HCT116 (cell line): ENCODE measurements at regions not wholly inside any gene's neighbourhood (a gene's known extent, or its start where the extent isn't known, plus 50 kb on each side); places are given as distances from the start of the nearest gene placed in this dataset.
"Not testable (repeated sequence)": the region's sequence is repeated elsewhere in the genome, so short reads cannot be mapped to it uniquely, and the experiment has no call there.

Source experiments
- ATAC-seq: fragments of 200-7000 bp; cut with Tn5 transposase; 2 replicates; pipeline ENCODE4 v1.9.1; 2020; ENCODE audit warnings: mild to moderate bottlenecking, moderate library complexity
- BruUV-seq: library from RNA; stranded (reverse); fragments of 400-500 nt; replicated peaks from 2 replicates; lab custom pipeline; 2021; lab: Mats Ljungman, UMichigan
- CTCF ChIA-PET: fragments of 300-600 bp; sonication (Branson Sonifier 250); formaldehyde crosslinking; loops from one replicate; lab custom pipeline; 2021; ENCODE audit warnings: antibody characterized with exemption; lab: Charles Lee
- POLR2A ChIA-PET: fragments of 300-600, 350-600 bp; sonication (Branson Sonifier 250); formaldehyde crosslinking; loops from one replicate; lab custom pipeline; 2021; ENCODE audit warnings: antibody characterized with exemption; lab: Charles Lee
- RAD21 ChIA-PET, 2 experiments: fragments of 300-600 bp; sonication (Branson Sonifier 250); formaldehyde crosslinking; loops; one replicate each; lab custom pipeline; 2023; ENCODE audit warnings: low total read pairs in 2 of 2; ENCODE audit not compliant: uncharacterized antibody in 2 of 2, unreplicated experiment in 2 of 2, low non-redundant PET in 1 of 2; lab: Charles Lee
- DNase-seq: peaks from one replicate; pipeline ENCODE4 v3.0.0-alpha.2; 2010; ENCODE audit warnings: low read depth, low spot score
- H2AFZ ChIP-seq: fragments of 200-600 bp; shearing (Covaris generic), sonication (generic); 2 replicates; pipeline ENCODE4 v1.6.1; 2017; ENCODE audit warnings: low read depth, mixed run types, mixed read lengths, antibody characterized with exemption, low read length; ENCODE audit not compliant: poor library complexity, severe bottlenecking
- H3K27ac ChIP-seq: 2 replicates; pipeline ENCODE4 v1.5.1; 2012; ENCODE audit warnings: low read depth, low read length
- H3K27me3 ChIP-seq: fragments of 200-600 bp; sonication (generic); 2 replicates; pipeline ENCODE4 v1.6.1; 2016; ENCODE audit warnings: mixed run types, low read length, mixed read lengths; ENCODE audit not compliant: insufficient read depth
- H3K36me3 ChIP-seq, 2 experiments: fragments of 200-500 bp in 1 of 2; fragments of 200-600 bp in 1 of 2; sonication (Bioruptor generic) in 1 of 2; sonication (generic) in 1 of 2; 2 replicates each; pipeline versions ENCODE4 v1.5.1 to v1.6.1; 2014 to 2016; ENCODE audit warnings: low read length in 2 of 2, inconsistent platforms in 1 of 2, mixed read lengths in 1 of 2, mixed run types in 1 of 2; ENCODE audit not compliant: insufficient read depth in 2 of 2, control insufficient read depth in 1 of 2
- H3K4me1 ChIP-seq, 2 experiments: fragments of 200-600 bp in 1 of 2; sonication (generic) in 1 of 2; 2 replicates each; pipeline versions ENCODE4 v1.5.1 to v1.6.1; 2012 to 2017; ENCODE audit warnings: low read length in 2 of 2, inconsistent platforms in 1 of 2, mild to moderate bottlenecking in 1 of 2, mixed read lengths in 1 of 2, mixed run types in 1 of 2, moderate library complexity in 1 of 2; ENCODE audit not compliant: insufficient read depth in 2 of 2, control insufficient read depth in 1 of 2
- H3K4me2 ChIP-seq: fragments of 200-600 bp; sonication (generic); 2 replicates; pipeline ENCODE4 v1.6.1; 2017; ENCODE audit warnings: mixed run types, low read length, mixed read lengths
- H3K4me3 ChIP-seq, 2 experiments: fragments of 200-600 bp in 1 of 2; sonication (generic) in 1 of 2; replicated peaks in 1 of 2; 2 replicates each; pipeline ENCODE4 v1.5.1; 2011 to 2016; ENCODE audit warnings: low read length in 2 of 2, control low read depth in 1 of 2, low read depth in 1 of 2, mild to moderate bottlenecking in 1 of 2, mixed read lengths in 1 of 2, mixed run types in 1 of 2
- H3K79me2 ChIP-seq: fragments of 200-600 bp; sonication (generic); 2 replicates; pipeline ENCODE4 v1.6.1; 2017; ENCODE audit warnings: mild to moderate bottlenecking, mixed run types, low read length, moderate library complexity, mixed read lengths; ENCODE audit not compliant: insufficient read depth
- H3K9ac ChIP-seq: fragments of 200-600 bp; sonication (generic); 2 replicates; pipeline ENCODE4 v1.6.1; 2016; ENCODE audit warnings: low read length, mixed read lengths
- H3K9me2 ChIP-seq: fragments of 200-600 bp; sonication (generic), shearing (Covaris generic); 2 replicates; pipeline ENCODE4 v1.6.1; 2017; ENCODE audit warnings: mixed run types, mild to moderate bottlenecking, moderate library complexity; ENCODE audit not compliant: insufficient read depth
- H3K9me3 ChIP-seq, 2 experiments: fragments of 200-500 bp in 1 of 2; fragments of 200-600 bp in 1 of 2; sonication (Bioruptor generic) in 1 of 2; sonication (generic) in 1 of 2; 2 replicates each; pipeline ENCODE4 v1.6.1; 2014 to 2017; ENCODE audit warnings: low read length in 2 of 2, mixed read lengths in 2 of 2, inconsistent platforms in 1 of 2, low read depth in 1 of 2, mild to moderate bottlenecking in 1 of 2, mixed run types in 1 of 2, moderate library complexity in 1 of 2; ENCODE audit not compliant: control insufficient read depth in 1 of 2, insufficient read depth in 1 of 2
- H4K20me1 ChIP-seq: fragments of 200-600 bp; sonication (generic), shearing (Covaris generic); 2 replicates; pipeline ENCODE4 v1.6.1; 2017; ENCODE audit warnings: mixed run types, mild to moderate bottlenecking, moderate library complexity; ENCODE audit not compliant: insufficient read depth
- intact Hi-C: fragments of 100-400 bp; cut with micrococcal nuclease; formaldehyde crosslinking; loops from 2 replicates; pipeline ENCODE4 v1.10.0; 2022

DNA sequence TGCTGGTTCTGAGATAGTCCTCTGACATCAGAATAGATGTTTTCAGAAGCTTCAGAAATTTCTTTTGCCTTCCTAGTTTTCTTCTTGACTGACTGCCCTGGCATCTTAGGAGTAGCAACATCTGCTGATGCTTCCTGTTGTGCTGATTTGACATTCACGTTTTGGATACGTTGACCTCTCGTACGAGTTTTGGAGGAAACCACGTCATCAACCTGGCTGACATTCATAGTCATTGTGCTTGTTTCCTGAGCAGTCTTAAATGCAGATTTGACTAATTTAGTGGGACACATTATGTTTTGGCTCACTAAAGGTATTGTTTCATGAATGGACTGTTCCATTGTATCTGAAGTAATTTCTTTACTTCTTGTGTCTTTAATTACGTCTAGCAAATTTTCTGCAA lies 86.2 kb downstream of the TBR1 start:
- H4K20me1 ChIP-seq, H3K4me3 ChIP-seq, RAD21 ChIA-PET, POLR2A ChIA-PET, H3K4me1 ChIP-seq, CTCF ChIA-PET, H3K9me3 ChIP-seq, H3K27ac ChIP-seq, ATAC-seq, H3K9me2 ChIP-seq, DNase-seq, intact Hi-C loops, H2AFZ ChIP-seq, BruUV-seq, H3K4me2 ChIP-seq, H3K36me3 ChIP-seq, H3K9ac ChIP-seq, H3K79me2 ChIP-seq, H3K27me3 ChIP-seq: not testable (repeated sequence)

DNA sequence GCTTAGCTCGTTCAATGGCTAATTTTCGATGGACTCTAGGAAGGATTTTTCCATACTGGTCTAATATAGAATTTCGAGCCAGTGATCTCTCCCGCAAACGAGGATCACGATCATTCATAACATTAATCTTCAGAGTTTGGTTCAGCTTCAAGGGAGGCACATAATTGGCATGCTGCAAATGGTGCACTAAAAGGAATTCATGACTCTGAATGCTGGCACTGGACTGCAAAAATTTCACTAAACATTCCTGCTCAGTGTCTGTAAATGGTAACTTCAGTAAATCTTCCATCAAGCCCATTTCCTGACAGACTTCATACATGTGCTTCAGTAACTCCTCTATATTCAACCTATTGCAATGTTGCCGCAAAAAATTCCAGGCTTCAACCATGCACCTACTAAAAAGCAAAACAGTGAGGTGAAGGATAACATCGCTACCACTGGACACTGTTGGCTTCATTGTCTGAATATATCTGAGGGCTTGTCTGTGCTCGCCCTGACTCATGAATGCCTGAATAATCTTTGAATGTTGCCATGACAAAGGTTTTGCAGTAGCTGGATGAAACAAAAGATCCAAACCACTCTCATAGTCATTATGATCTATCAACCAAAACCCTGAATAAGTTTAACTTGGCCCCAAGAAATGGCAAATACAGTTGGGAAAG lies 88.7 kb downstream of the TBR1 start:
- H3K9me3 ChIP-seq, POLR2A ChIA-PET, intact Hi-C loops, H3K27ac ChIP-seq, ATAC-seq, H3K36me3 ChIP-seq, H4K20me1 ChIP-seq, DNase-seq, H2AFZ ChIP-seq, BruUV-seq, H3K4me1 ChIP-seq, H3K79me2 ChIP-seq, CTCF ChIA-PET, H3K9me2 ChIP-seq, H3K4me3 ChIP-seq, H3K9ac ChIP-seq, H3K27me3 ChIP-seq, H3K4me2 ChIP-seq, RAD21 ChIA-PET: not testable (repeated sequence)

DNA sequence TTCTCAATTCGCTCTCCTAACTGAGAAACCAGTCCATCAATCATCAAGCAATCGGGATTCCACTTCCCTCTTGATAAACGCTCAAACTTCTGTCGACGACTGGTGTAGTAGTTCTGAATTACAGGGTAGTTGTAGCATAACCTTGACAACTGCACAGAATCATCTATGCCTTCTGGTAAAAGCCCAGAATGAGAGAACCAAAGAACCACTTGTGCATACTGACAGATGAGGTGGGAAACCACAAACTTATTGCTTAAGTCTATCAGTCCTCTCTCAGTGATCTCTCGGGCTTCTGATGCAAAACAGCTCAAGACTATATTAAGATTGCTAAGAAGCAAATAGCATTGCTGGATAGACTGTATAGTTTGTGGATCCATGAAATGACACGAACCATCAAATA lies 89.4 kb downstream of the TBR1 start:
- intact Hi-C loops, H3K9ac ChIP-seq, H2AFZ ChIP-seq, DNase-seq, POLR2A ChIA-PET, H3K27ac ChIP-seq, H3K4me3 ChIP-seq, H3K9me3 ChIP-seq, H3K27me3 ChIP-seq, BruUV-seq, H4K20me1 ChIP-seq, CTCF ChIA-PET, H3K9me2 ChIP-seq, ATAC-seq, H3K4me2 ChIP-seq, H3K79me2 ChIP-seq, RAD21 ChIA-PET, H3K4me1 ChIP-seq, H3K36me3 ChIP-seq: not testable (repeated sequence)

DNA sequence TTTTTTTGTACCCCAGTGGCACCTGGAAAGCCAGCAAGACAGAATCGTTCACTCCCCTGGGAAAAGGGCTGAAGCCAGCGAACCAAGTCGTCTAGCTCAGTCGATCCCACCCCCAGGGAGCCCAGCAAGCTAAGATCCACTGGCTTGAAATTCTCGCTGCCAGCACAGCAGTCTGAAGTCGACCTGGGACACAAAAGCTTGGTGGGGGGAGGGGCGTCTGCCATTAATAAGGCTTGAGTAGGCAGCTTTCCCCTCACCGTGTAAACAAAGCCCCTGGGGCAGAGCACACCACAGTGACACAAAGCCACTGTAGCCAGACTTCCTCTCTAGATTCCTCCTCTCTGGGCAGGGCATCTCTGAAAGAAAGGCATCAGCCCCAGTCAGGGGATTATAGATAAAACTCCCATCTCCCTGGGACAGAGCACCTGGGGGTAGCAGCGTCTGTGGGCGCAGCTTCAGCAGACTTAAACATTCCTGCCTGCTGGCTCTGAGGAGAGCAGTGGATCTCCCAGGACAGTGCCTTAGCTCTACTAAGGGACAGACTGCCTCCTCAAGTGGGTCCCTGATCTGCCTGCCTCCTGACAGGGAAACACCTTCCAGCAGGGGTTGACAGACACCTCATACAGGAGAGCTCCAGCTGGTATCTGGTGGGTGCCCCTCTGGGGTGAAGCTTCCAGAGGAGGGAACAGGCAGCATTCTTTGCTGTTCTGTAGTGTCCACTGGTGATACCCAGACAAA lies 97.4 kb downstream of the TBR1 start:
- H3K9ac ChIP-seq, H3K9me3 ChIP-seq, H4K20me1 ChIP-seq, POLR2A ChIA-PET, ATAC-seq, H3K4me3 ChIP-seq, H3K79me2 ChIP-seq, H3K4me1 ChIP-seq, BruUV-seq, RAD21 ChIA-PET, H3K4me2 ChIP-seq, intact Hi-C loops, CTCF ChIA-PET, DNase-seq, H2AFZ ChIP-seq, H3K27me3 ChIP-seq, H3K36me3 ChIP-seq, H3K9me2 ChIP-seq, H3K27ac ChIP-seq: not testable (repeated sequence)
